ENCODE measurements at regions not wholly inside any gene's neighbourhood (a gene's known extent, or its start where the extent isn't known, plus 50 kb on each side); places are given as distances from the start of the nearest gene placed in this dataset.
"Not testable (repeated sequence)": the region's sequence is repeated elsewhere in the genome, so short reads cannot be mapped to it uniquely, and the experiment has no call there.

GRCh38 chr15:70588613-70589012 is 174.7 kb downstream of the UACA start:
- no peak for ATAC-seq
- Histone ChIP-seq H3K9me3 (peaks cover 0 to 12% (median under 1%) of the 10 kb centered on the region in 12 donors), H3K36me3 (no peaks in the 10 kb centered on the region), H3K4me3 (no peak overlapping the region), H3K27ac (no peak overlapping the region), H3K27me3 (peaks cover 0 to 22% (median 8%) of the 10 kb centered on the region in 9 donors), H3K4me1 (peaks cover 0 to 7% (median 0%) of the 10 kb centered on the region in 12 donors)
- intact Hi-C loops (cut with DNase I), result no loop called here
- DNase-seq, result no peak
- TF ChIP-seq POLR2A (IDR thresholded peaks at IDR 0.05) (no peak), CTCF (IDR thresholded peaks at IDR 0.05) (no peak)
- WGBS, 4 donors, result 93 to 98% (median 97%) methylated on average over 4 of the region's 4 CpGs

- no peak overlapping the region for H3K4me3 ChIP-seq
- peaks cover 0 to 7% (median 0%) of the 10 kb centered on the region in 12 donors for H3K9me3 ChIP-seq
- 89 to 93% (median 92%) methylated on average over 10 of the region's 10 CpGs for WGBS, 4 donors
- no peak for TF ChIP-seq POLR2A (IDR thresholded peaks at IDR 0.05)
- TF ChIP-seq CTCF (IDR thresholded peaks at IDR 0.05), result no peak
- intact Hi-C loops (cut with DNase I), result no loop called here
- DNase-seq (no peak), ATAC-seq (no peak)
- no peaks in the 10 kb centered on the region for H3K36me3 ChIP-seq
- peaks cover 0 to 7% (median 0%) of the 10 kb centered on the region in 12 donors for H3K4me1 ChIP-seq
- no peak overlapping the region for H3K27ac ChIP-seq
- H3K27me3 ChIP-seq, result peaks cover 0 to 22% (median 8%) of the 10 kb centered on the region in 9 donors
Observed at GRCh38 chr15:70587896-70588567, 175.3 kb downstream of the UACA start.

- H3K4me1 ChIP-seq; DNase-seq; H3K36me3 ChIP-seq; intact Hi-C loops (cut with DNase I); ATAC-seq; H3K27ac ChIP-seq; H3K4me3 ChIP-seq; H3K9me3 ChIP-seq: not testable (repeated sequence)
- H3K27me3 ChIP-seq, result peaks cover 0 to 22% (median 8%) of the 10 kb centered on the region in 9 donors
- WGBS, 4 donors, result 96 to 99% (median 98%) methylated on average over 13 to 40 of the region's 40 CpGs
Observed at GRCh38 chr15:70587012-70587634, 176.2 kb downstream of the UACA start.

- H3K4me1 ChIP-seq, result peaks cover 0 to 7% (median 0%) of the 10 kb centered on the region in 12 donors
- intact Hi-C loops (cut with DNase I), result no loop called here
Observed at GRCh38 chr15:70586241-70586640, 177.1 kb downstream of the UACA start.

More at GRCh38 chr15:70586241-70586640, 177.1 kb downstream of the UACA start:
- TF ChIP-seq CTCF (IDR thresholded peaks at IDR 0.05), result no peak
- TF ChIP-seq POLR2A (IDR thresholded peaks at IDR 0.05), result no peak
- no peak for ATAC-seq
- Histone ChIP-seq H3K9me3 (no peaks in the 10 kb centered on the region), H3K4me3 (no peak overlapping the region), H3K27ac (no peak overlapping the region), H3K27me3 (peaks cover 0 to 22% (median 8%) of the 10 kb centered on the region in 9 donors), H3K36me3 (no peaks in the 10 kb centered on the region)
- DNase-seq, result no peak
- WGBS, 4 donors, result 91 to 94% (median 93%) methylated on average over 23 to 24 of the region's 24 CpGs

All from heart left ventricle (tissue), 16 donors.